H1 (cell line): ENCODE measurements at regions not wholly inside any gene's neighbourhood (a gene's known extent, or its start where the extent isn't known, plus 50 kb on each side); places are given as distances from the start of the nearest gene placed in this dataset.
A peak's percentile ranks its signal among the peaks of the same experiment; 100 is the strongest.
"Not testable (repeated sequence)": the region's sequence is repeated elsewhere in the genome, so short reads cannot be mapped to it uniquely, and the experiment has no call there.

ENCODE experiments used
- CTCF ChIA-PET: fragments of 300-600 bp; sonication (Branson Sonifier 250); formaldehyde crosslinking; loops from one replicate; lab custom pipeline; 2021; ENCODE audit not compliant: partially characterized antibody; lab: Charles Lee
- POLR2A ChIA-PET: fragments of 300-600 bp; sonication (Branson Sonifier 250); formaldehyde crosslinking; loops from one replicate; lab custom pipeline; 2021; ENCODE audit warnings: inconsistent platforms; ENCODE audit not compliant: partially characterized antibody; lab: Charles Lee
- DNase-seq, 2 experiments: peaks; one replicate each; pipeline versions ENCODE4 v3.0.0 to v3.0.0-alpha.2; 2010 to 2022; ENCODE audit warnings: low spot score in 2 of 2, low read depth in 1 of 2, mixed read lengths in 1 of 2
- FAIRE-seq: peaks from 2 replicates; lab custom pipeline; 2011; peaks lifted over from hg19 to GRCh38; lab: Jason Lieb, UNC
- H2AFZ ChIP-seq: 2 replicates; pipeline ENCODE4 v1.8.1; 2012; ENCODE audit warnings: low read length, inconsistent platforms
- H2AK5ac ChIP-seq: 2 replicates; pipeline ENCODE4 v1.6.1; 2013; ENCODE audit warnings: low read depth, low read length
- H2BK120ac ChIP-seq: replicated peaks from 2 replicates; pipeline ENCODE3; 2013; ENCODE audit warnings: low read depth, low read length, inconsistent platforms
- H2BK12ac ChIP-seq: 2 replicates; pipeline ENCODE4 v1.6.1; 2013; ENCODE audit warnings: low read depth, low read length
- H2BK15ac ChIP-seq: 2 replicates; pipeline ENCODE4 v1.6.1; 2013; ENCODE audit warnings: low read length
- H2BK20ac ChIP-seq: 2 replicates; pipeline ENCODE4 v1.6.1; 2013; ENCODE audit warnings: low read length
- H2BK5ac ChIP-seq: 2 replicates; pipeline ENCODE4 v1.6.1; 2013; ENCODE audit warnings: low read depth, low read length
- H3K14ac ChIP-seq: 2 replicates; pipeline ENCODE4 v1.6.1; 2013; ENCODE audit warnings: inconsistent platforms; ENCODE audit not compliant: insufficient read length
- H3K18ac ChIP-seq: 2 replicates; pipeline ENCODE4 v1.6.1; 2013; ENCODE audit warnings: low read length; ENCODE audit errors: extremely low read depth
- H3K23ac ChIP-seq: 2 replicates; pipeline ENCODE4 v1.6.1; 2013; ENCODE audit warnings: inconsistent platforms; ENCODE audit not compliant: insufficient read length
- H3K23me2 ChIP-seq: 2 replicates; pipeline ENCODE4 v1.6.1; 2013; ENCODE audit warnings: low read depth, low read length
- H3K27ac ChIP-seq: 2 replicates; pipeline ENCODE4 v1.6.1; 2011; ENCODE audit warnings: low read depth, low read length, inconsistent platforms
- H3K27me3 ChIP-seq, 4 experiments: replicated peaks in 1 of 4; 1 replicate in 1 of 4; 2 replicates in 3 of 4; pipeline versions ENCODE4 v1.6.1 to v1.8.1; 2011 to 2013; ENCODE audit warnings: low read length in 3 of 4, mild to moderate bottlenecking in 3 of 4, inconsistent platforms in 2 of 4, mixed read lengths in 2 of 4, moderate library complexity in 1 of 4; ENCODE audit not compliant: control insufficient read depth in 3 of 4, insufficient read depth in 3 of 4; ENCODE audit errors: extremely low read depth in 1 of 4
- H3K36me3 ChIP-seq, 4 experiments: 2 replicates each; pipeline versions ENCODE4 v1.6.1 to v1.8.1; 2011 to 2013; ENCODE audit warnings: mild to moderate bottlenecking in 4 of 4, low read length in 3 of 4, moderate library complexity in 2 of 4, control low read depth in 1 of 4, inconsistent platforms in 1 of 4; ENCODE audit not compliant: insufficient read depth in 4 of 4, control insufficient read depth in 2 of 4
- H3K4ac ChIP-seq: replicated peaks from 2 replicates; pipeline ENCODE3; 2013; ENCODE audit warnings: low read length, low read depth, mixed read lengths, inconsistent platforms; ENCODE audit not compliant: insufficient read length
- H3K4me1 ChIP-seq, 4 experiments: replicated peaks in 1 of 4; 1 replicate in 1 of 4; 2 replicates in 3 of 4; pipeline versions ENCODE4 v1.6.1 to v1.8.1; 2011 to 2013; ENCODE audit warnings: low read length in 3 of 4, inconsistent platforms in 2 of 4, mixed read lengths in 1 of 4; ENCODE audit not compliant: insufficient read depth in 4 of 4, control insufficient read depth in 3 of 4
- H3K4me2 ChIP-seq, 2 experiments: 2 replicates each; pipeline versions ENCODE4 v1.6.1 to v1.8.1; 2011 to 2013; ENCODE audit warnings: low read depth in 2 of 2, low read length in 2 of 2, control low read depth in 1 of 2, inconsistent platforms in 1 of 2, mild to moderate bottlenecking in 1 of 2; ENCODE audit not compliant: insufficient read depth in 1 of 2
- H3K4me3 ChIP-seq, 4 experiments: fragments of 200-600, 300-600 bp in 1 of 4; sonication (generic), shearing (Covaris generic), sonication (Bioruptor Twin) in 1 of 4; 2 replicates each; pipeline versions ENCODE4 v1.5.1 to v1.8.1; 2011 to 2016; ENCODE audit warnings: low read length in 4 of 4, low read depth in 3 of 4, control low read depth in 2 of 4, inconsistent platforms in 2 of 4, mild to moderate bottlenecking in 2 of 4, mixed read lengths in 1 of 4, moderate library complexity in 1 of 4; ENCODE audit not compliant: insufficient read depth in 2 of 4; ENCODE audit errors: extremely low read depth in 1 of 4
- H3K56ac ChIP-seq: replicated peaks from 2 replicates; pipeline ENCODE3; 2013; ENCODE audit warnings: low read depth, mild to moderate bottlenecking, mixed read lengths, low read length, inconsistent platforms; ENCODE audit not compliant: insufficient read length
- H3K79me1 ChIP-seq: 2 replicates; pipeline ENCODE4 v1.6.1; 2013; ENCODE audit warnings: low read depth, low read length, control low read depth
- H3K79me2 ChIP-seq, 2 experiments: 2 replicates each; pipeline versions ENCODE4 v1.6.1 to v1.8.1; 2012 to 2013; ENCODE audit warnings: low read length in 2 of 2, mild to moderate bottlenecking in 2 of 2, inconsistent platforms in 1 of 2; ENCODE audit not compliant: insufficient read depth in 2 of 2, control insufficient read depth in 1 of 2
- H3K9ac ChIP-seq, 4 experiments: replicated peaks in 1 of 4; 1 replicate in 1 of 4; 2 replicates in 3 of 4; pipeline versions ENCODE4 v1.6.1 to v1.8.1; 2011 to 2013; ENCODE audit warnings: low read depth in 3 of 4, low read length in 3 of 4, control low read depth in 2 of 4, mild to moderate bottlenecking in 2 of 4, moderate library complexity in 2 of 4, inconsistent platforms in 1 of 4; ENCODE audit errors: extremely low read depth in 1 of 4
- H3K9me3 ChIP-seq, 2 experiments: 2 replicates each; pipeline versions ENCODE4 v1.6.1 to v1.8.1; 2012 to 2013; ENCODE audit warnings: mild to moderate bottlenecking in 2 of 2, moderate library complexity in 2 of 2, control low read depth in 1 of 2, inconsistent platforms in 1 of 2, low read depth in 1 of 2, low read length in 1 of 2, mixed read lengths in 1 of 2; ENCODE audit not compliant: insufficient read depth in 2 of 2
- H4K20me1 ChIP-seq, 2 experiments: replicated peaks in 1 of 2; 2 replicates each; pipeline versions ENCODE3 to v1.8.1; 2011 to 2013; ENCODE audit warnings: inconsistent platforms in 2 of 2, low read length in 2 of 2, mild to moderate bottlenecking in 1 of 2; ENCODE audit not compliant: insufficient read depth in 2 of 2, control insufficient read depth in 1 of 2
- H4K5ac ChIP-seq: 2 replicates; pipeline ENCODE4 v1.6.1; 2013; ENCODE audit warnings: low read length, low read depth, mixed read lengths, inconsistent platforms; ENCODE audit not compliant: insufficient read length
- H4K8ac ChIP-seq: 2 replicates; pipeline ENCODE4 v1.8.0; 2013; ENCODE audit warnings: mild to moderate bottlenecking, moderate library complexity, low read length, inconsistent platforms; ENCODE audit not compliant: insufficient read depth; ENCODE audit errors: extremely low read depth
- H4K91ac ChIP-seq: replicated peaks from 2 replicates; pipeline ENCODE3; 2013; ENCODE audit warnings: low read length, mixed read lengths, inconsistent platforms; ENCODE audit not compliant: insufficient read length
- YY1 ChIP-seq: IDR thresholded peaks from 2 replicates; pipeline ENCODE4 v1.6.1; 2011; ENCODE audit warnings: low read depth, mild to moderate bottlenecking, low read length
- ZNF274 ChIP-seq: IDR thresholded peaks from 2 replicates; pipeline ENCODE4 v1.7.0; 2012; ENCODE audit warnings: low read length, borderline replicate concordance; ENCODE audit errors: extremely low read depth
- WGBS, 2 experiments: shearing (Covaris generic) in 1 of 2; methylation state at CpG; one replicate each; pipeline versions ENCODE4 v1.1.6 to v1.1.7; 2013 to 2015; ENCODE audit warnings: low lambda C conversion rate in 2 of 2, mixed read lengths in 2 of 2, inconsistent platforms in 1 of 2, low coverage in 1 of 2, missing lambda C conversion rate in 1 of 2; ENCODE audit not compliant: insufficient replicate concordance in 2 of 2, insufficient coverage in 1 of 2, insufficient read length in 1 of 2; ENCODE audit errors: extremely low coverage in 1 of 2, missing lambda C conversion rate in 1 of 2; 5-methylcytosine and 5-hydroxymethylcytosine counted together

DNA sequence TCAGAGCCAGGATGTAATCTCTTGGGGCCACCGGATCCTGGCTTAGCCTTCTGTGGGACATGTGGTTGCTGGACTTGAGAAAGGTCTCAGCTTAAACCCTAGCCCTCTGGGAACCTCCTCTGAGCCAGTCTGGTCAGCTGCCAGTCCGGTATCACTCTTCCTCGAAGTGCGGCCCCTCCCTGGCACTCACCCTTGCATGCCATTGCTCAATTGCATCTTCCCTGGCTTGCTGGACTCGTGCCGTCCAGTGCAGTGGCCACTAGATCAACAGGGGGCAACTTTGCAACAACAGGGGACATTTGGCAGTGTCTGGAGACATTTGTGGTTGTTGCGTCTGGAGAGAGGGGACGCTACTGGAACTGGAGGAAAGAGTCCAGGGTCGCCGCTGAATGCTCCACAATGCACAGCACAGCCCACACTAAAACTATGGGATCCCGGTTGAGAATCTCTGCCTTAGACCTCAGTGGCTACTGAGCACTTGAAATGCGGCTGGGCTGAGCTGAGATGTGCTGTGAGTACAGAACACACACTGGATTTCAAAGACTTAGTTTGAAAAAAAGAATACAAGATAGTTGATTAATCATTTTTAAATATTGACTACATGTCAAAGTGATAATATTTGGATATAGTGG lies 152.1 kb downstream of the TFAP2C start (continued):
- no peak for TF ChIP-seq ZNF274
- TF ChIP-seq YY1, result no peak

DNA sequence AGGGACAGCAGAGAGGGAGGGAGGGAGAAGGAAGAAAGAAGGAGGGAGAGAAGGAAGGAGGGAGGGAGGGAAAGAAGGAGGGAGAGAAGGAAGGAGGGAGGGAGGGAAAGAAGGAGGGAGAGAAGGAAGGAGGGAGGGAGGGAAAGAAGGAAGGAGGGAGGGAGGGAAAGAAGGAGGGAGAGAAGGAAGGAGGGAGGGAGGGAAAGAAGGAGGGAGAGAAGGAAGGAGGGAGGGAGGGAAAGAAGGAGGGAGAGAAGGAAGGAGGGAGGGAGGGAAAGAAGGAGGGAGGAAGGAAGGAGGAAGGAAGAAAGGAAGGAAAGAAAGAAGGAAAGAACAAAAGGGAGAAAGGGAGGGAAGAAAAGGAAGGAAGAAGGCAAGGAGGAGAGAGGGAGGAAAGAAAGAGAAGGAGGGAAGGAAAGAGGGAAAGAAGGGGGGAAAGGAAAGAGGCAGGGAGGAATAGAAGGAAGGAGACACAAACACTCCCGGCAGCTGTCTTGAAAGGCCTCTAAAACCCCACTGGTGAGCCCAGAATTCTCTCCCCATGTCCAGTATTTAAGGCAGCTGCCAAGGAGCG lies 153.0 kb downstream of the TFAP2C start:
- H3K14ac ChIP-seq, H4K8ac ChIP-seq, H4K91ac ChIP-seq, H3K23ac ChIP-seq, H3K9me3 ChIP-seq, H2AK5ac ChIP-seq, POLR2A ChIA-PET, DNase-seq, H4K20me1 ChIP-seq, H3K79me2 ChIP-seq, H3K23me2 ChIP-seq, H3K56ac ChIP-seq, H2AFZ ChIP-seq, H2BK5ac ChIP-seq, H3K4ac ChIP-seq, H3K4me3 ChIP-seq, H3K4me2 ChIP-seq, H4K5ac ChIP-seq, H3K27me3 ChIP-seq, H3K9ac ChIP-seq, H3K18ac ChIP-seq, H2BK120ac ChIP-seq, H3K36me3 ChIP-seq, FAIRE-seq, H3K27ac ChIP-seq, H3K79me1 ChIP-seq: not testable (repeated sequence)
- H2BK12ac ChIP-seq, result peak overlapping the region; percentile 60; the same call in 1 of the 2 replicates
- peak overlapping the region; percentile 97 for H2BK15ac ChIP-seq
- H3K4me1 ChIP-seq, result peaks cover 0 to 11% (median 0%) of the 10 kb centered on the region in 4 experiments; a peak in 3 of 7 replicates
- peak overlapping the region; percentile 93; the same call in 1 of the 2 replicates for H2BK20ac ChIP-seq
- CTCF ChIA-PET, result interaction anchor here (0.7 to 1.3 kb wide), 2 partner anchors 77 to 103 kb away, joined by 3 read pairs; no protein-coding TSS in a partner anchor
- WGBS, 2 experiments, result 91% methylated on average over 2 of the region's 2 CpGs; no CpG with 5 or more reads in 1 of the 2 experiments
